T1000 (cell line): ENCODE measurements at regions not wholly inside any gene's neighbourhood (a gene's known extent, or its start where the extent isn't known, plus 50 kb on each side); places are given as distances from the start of the nearest gene placed in this dataset.
"Not testable (repeated sequence)": the region's sequence is repeated elsewhere in the genome, so short reads cannot be mapped to it uniquely, and the experiment has no call there.

ENCODE experiments used
- DNase-seq: peaks from one replicate; lab custom pipeline; 2025; ENCODE audit warnings: mixed read lengths; lab: John Stamatoyannopoulos, UW

- DNase-seq: no peak
Measured at GRCh38 chr18:67007999-67008398, 404.1 kb upstream of the CDH19 start.

- no peak for DNase-seq
Measured at GRCh38 chr18:67007085-67007484, 403.2 kb upstream of the CDH19 start.

- DNase-seq: no peak
Measured at GRCh38 chr18:67001052-67001451, 397.2 kb upstream of the CDH19 start.

- DNase-seq: no peak
Measured at GRCh38 chr18:66999003-66999402, 395.1 kb upstream of the CDH19 start.

GRCh38 chr18:66995270-66995669 is 391.4 kb upstream of the CDH19 start:
- no peak for DNase-seq

GRCh38 chr18:66994790-66995189 is 390.9 kb upstream of the CDH19 start:
- no peak for DNase-seq

- no peak for DNase-seq
Measured at GRCh38 chr18:66993492-66993891, 389.6 kb upstream of the CDH19 start.

GRCh38 chr18:66990909-66991308 is 387.0 kb upstream of the CDH19 start:
- no peak for DNase-seq

GRCh38 chr18:66979009-66979408 is 375.1 kb upstream of the CDH19 start:
- DNase-seq: no peak

- no peak for DNase-seq
Measured at GRCh38 chr18:66972681-66973080, 368.8 kb upstream of the CDH19 start.

GRCh38 chr18:66971960-66972359 is 368.1 kb upstream of the CDH19 start:
- DNase-seq: no peak

GRCh38 chr18:66966171-66966570 is 362.3 kb upstream of the CDH19 start:
- no peak for DNase-seq

- DNase-seq: no peak
Measured at GRCh38 chr18:66958309-66958708, 354.4 kb upstream of the CDH19 start.

- DNase-seq: no peak
Measured at GRCh38 chr18:66951750-66952149, 347.9 kb upstream of the CDH19 start.

- no peak for DNase-seq
Measured at GRCh38 chr18:66949419-66949818, 345.5 kb upstream of the CDH19 start.

- DNase-seq: no peak
Measured at GRCh38 chr18:66937546-66937945, 333.7 kb upstream of the CDH19 start.

GRCh38 chr18:66931010-66931409 is 327.1 kb upstream of the CDH19 start:
- DNase-seq: no peak

GRCh38 chr18:66916834-66917233 is 312.9 kb upstream of the CDH19 start:
- no peak for DNase-seq

- DNase-seq: no peak
Measured at GRCh38 chr18:66900837-66901236, 296.9 kb upstream of the CDH19 start.

GRCh38 chr18:66895631-66896030 is 291.7 kb upstream of the CDH19 start:
- DNase-seq: no peak

GRCh38 chr18:66894851-66895250 is 291.0 kb upstream of the CDH19 start:
- no peak for DNase-seq

- DNase-seq: not testable (repeated sequence)
Measured at GRCh38 chr18:66892388-66892787, 288.5 kb upstream of the CDH19 start.

GRCh38 chr18:66874812-66875474 is 271.1 kb upstream of the CDH19 start:
- DNase-seq: no peak

GRCh38 chr18:66874375-66874774 is 270.5 kb upstream of the CDH19 start:
- no peak for DNase-seq
